HepG2 (cell line): ENCODE measurements at regions not wholly inside any gene's neighbourhood (a gene's known extent, or its start where the extent isn't known, plus 50 kb on each side); places are given as distances from the start of the nearest gene placed in this dataset.

Experiments used
- ATAC-seq: fragments of 200-7000 bp; cut with Tn5 transposase; 3 replicates; pipeline ENCODE4 v1.9.1; 2020; ENCODE audit warnings: mild to moderate bottlenecking, moderate library complexity
- BruUV-seq: library from RNA; stranded (reverse); fragments of 400-500 nt; replicated peaks from 2 replicates; lab custom pipeline; 2021; lab: Mats Ljungman, UMichigan
- CTCF ChIA-PET: fragments of 300-600 bp; formaldehyde crosslinking; extraction: SDS; loops from one replicate; lab custom pipeline; 2021; ENCODE audit warnings: low total read pairs, inconsistent platforms, low intra/inter-chr PET ratio; lab: Yijun Ruan, JAX
- POLR2A ChIA-PET: fragments of 350-600 bp; sonication (Branson Sonifier 250); formaldehyde crosslinking; loops from one replicate; lab custom pipeline; 2020; ENCODE audit warnings: antibody characterized with exemption, inconsistent platforms; lab: Yijun Ruan, JAX
- DNase-seq: peaks from one replicate; pipeline ENCODE4 v3.0.0-alpha.2; 2015; ENCODE audit warnings: low spot score
- FAIRE-seq: peaks from 3 replicates; lab custom pipeline; 2011; peaks lifted over from hg19 to GRCh38; lab: Jason Lieb, UNC
- H2AFZ ChIP-seq: one replicate; pipeline ENCODE4 v1.6.1; 2011; ENCODE audit warnings: low read length, inconsistent platforms
- H3K27ac ChIP-seq: fragments of 300-600 bp; 3 replicates; pipeline ENCODE4 v1.8.0; 2011; ENCODE audit warnings: mixed run types, mild to moderate bottlenecking, mixed read lengths, low read length, inconsistent platforms; ENCODE audit not compliant: insufficient read depth; ENCODE audit errors: extremely low read length
- H3K27me3 ChIP-seq, 2 experiments: fragments of 200-600 bp in 1 of 2; 2 replicates in 1 of 2; 3 replicates in 1 of 2; pipeline versions ENCODE4 v1.6.0 to v1.8.0; 2011; ENCODE audit warnings: low read length in 2 of 2, mild to moderate bottlenecking in 2 of 2, moderate library complexity in 2 of 2, inconsistent platforms in 1 of 2; ENCODE audit not compliant: insufficient read depth in 2 of 2, control insufficient read depth in 1 of 2
- H3K36me3 ChIP-seq, 2 experiments: fragments of 200-600 bp in 1 of 2; replicated peaks in 1 of 2; 2 replicates in 1 of 2; 3 replicates in 1 of 2; pipeline versions ENCODE4 v1.5.1 to v1.8.0; 2011; ENCODE audit warnings: low read length in 2 of 2, inconsistent platforms in 1 of 2; ENCODE audit not compliant: insufficient read depth in 2 of 2, control insufficient read depth in 1 of 2
- H3K4me1 ChIP-seq: 2 replicates; pipeline ENCODE4 v1.5.1; 2012; ENCODE audit warnings: low read length, inconsistent platforms; ENCODE audit not compliant: insufficient read depth
- H3K4me2 ChIP-seq: 2 replicates; pipeline ENCODE4 v1.6.0; 2011; ENCODE audit warnings: low read depth, low read length, inconsistent platforms
- H3K4me3 ChIP-seq, 3 experiments: fragments of 200-600 bp in 1 of 3; sonication (generic), shearing (Covaris generic) in 1 of 3; replicated peaks in 1 of 3; 2 replicates each; pipeline ENCODE4 v1.5.1; 2011 to 2016; ENCODE audit warnings: low read length in 3 of 3, inconsistent platforms in 2 of 3, low read depth in 2 of 3, mild to moderate bottlenecking in 2 of 3, control low read depth in 1 of 3, mixed read lengths in 1 of 3; ENCODE audit not compliant: insufficient read depth in 1 of 3
- H3K79me2 ChIP-seq: one replicate; pipeline ENCODE4 v1.6.1; 2011; ENCODE audit warnings: low read length, inconsistent platforms; ENCODE audit not compliant: insufficient read depth
- H3K9ac ChIP-seq: 2 replicates; pipeline ENCODE4 v1.6.0; 2011; ENCODE audit warnings: mild to moderate bottlenecking, low read depth, low read length, inconsistent platforms; ENCODE audit not compliant: insufficient read depth
- H3K9me3 ChIP-seq: 2 replicates; pipeline ENCODE4 v1.5.1; 2012; ENCODE audit warnings: mild to moderate bottlenecking, low read length
- H4K20me1 ChIP-seq: 2 replicates; pipeline ENCODE4 v1.6.0; 2011; ENCODE audit warnings: inconsistent platforms, mild to moderate bottlenecking, low read length, moderate library complexity; ENCODE audit not compliant: insufficient read depth
- BCLAF1 ChIP-seq: fragments of 450-650 bp; IDR thresholded peaks from 2 replicates; pipeline ENCODE4 v1.6.1; 2017; ENCODE audit warnings: mild to moderate bottlenecking
- GFI1 ChIP-seq: sonication (generic); formaldehyde crosslinking; IDR thresholded peaks from 2 replicates; pipeline ENCODE4 v1.5.0; 2020; ENCODE audit warnings: missing genetic modification reagents, mild to moderate bottlenecking, borderline replicate concordance
- MXD4 ChIP-seq: IDR thresholded peaks from 2 replicates; pipeline ENCODE4 v1.6.1; 2016; ENCODE audit warnings: mild to moderate bottlenecking, missing biosample characterization, missing genetic modification reagents
- NFATC3 ChIP-seq: sonication (generic); formaldehyde crosslinking; IDR thresholded peaks from 2 replicates; pipeline ENCODE4 v1.5.1; 2020; ENCODE audit warnings: mild to moderate bottlenecking, missing genetic modification reagents
- SIX4 ChIP-seq: sonication (generic); formaldehyde crosslinking; IDR thresholded peaks from 2 replicates; pipeline ENCODE4 v1.4.0; 2020; ENCODE audit warnings: missing genetic modification reagents
- TERF1 ChIP-seq: sonication (generic); formaldehyde crosslinking; IDR thresholded peaks from 2 replicates; pipeline ENCODE4 v1.8.0; 2022; ENCODE audit warnings: mild to moderate bottlenecking, missing genetic modification reagents, moderate library complexity
- THAP8 ChIP-seq: sonication (generic); formaldehyde crosslinking; IDR thresholded peaks from 2 replicates; pipeline ENCODE4 v1.5.1; 2020; ENCODE audit warnings: missing genetic modification reagents, mild to moderate bottlenecking, borderline replicate concordance
- U2AF2 ChIP-seq: fragments of 200-400 bp; formaldehyde crosslinking; IDR thresholded peaks from 2 replicates; pipeline ENCODE4 v1.6.1; 2017; ENCODE audit warnings: low read depth, mild to moderate bottlenecking, low read length
- ZBTB42 ChIP-seq: sonication (generic); formaldehyde crosslinking; IDR thresholded peaks from 2 replicates; pipeline ENCODE4 v1.5.0; 2020; ENCODE audit warnings: mild to moderate bottlenecking, missing genetic modification reagents
- ZNF101 ChIP-seq: sonication (generic); formaldehyde crosslinking; IDR thresholded peaks from 2 replicates; pipeline ENCODE4 v1.4.0; 2020; ENCODE audit warnings: mild to moderate bottlenecking, low read depth, missing genetic modification reagents, borderline replicate concordance
- WGBS: methylation state at CpG from one replicate; pipeline ENCODE4 v1.1.6; 2017; ENCODE audit warnings: low lambda C conversion rate; 5-methylcytosine and 5-hydroxymethylcytosine counted together
- in situ Hi-C: cut with HindIII; loops from 2 replicates; pipeline ENCODE4 v1.10.0; 2017; ENCODE audit warnings: low pct_unique_long_range_greater_than_20kb; ENCODE audit not compliant: extremely low pct_ligation_motif_present
- intact Hi-C: fragments of 100-400 bp; cut with micrococcal nuclease; formaldehyde crosslinking; loops from one replicate; pipeline ENCODE4 v1.10.0; 2022; ENCODE audit not compliant: unreplicated experiment

GRCh38 chr12:82097877-82098276 lies 260.3 kb downstream of the CCDC59 start:
- Histone ChIP-seq H3K9me3 (peaks cover 36% of the 10 kb centered on the region), H3K9ac (no peak overlapping the region)
- TF ChIP-seq MXD4 (no peak), ZBTB42 (CRISPR knock-in tag) (no peak), NFATC3 (no peak), U2AF2 (no peak), TERF1 (no peak), GFI1 (CRISPR knock-in tag) (no peak), SIX4 (no peak), THAP8 (CRISPR knock-in tag) (no peak), BCLAF1 (no peak), ZNF101 (CRISPR knock-in tag) (no peak)
- TF ChIP-seq, all 625 proteins: peak for 0
- intact Hi-C loops: no loop called here
- POLR2A ChIA-PET: no interaction called here
- no CpG with 5 or more reads among the region's 1 CpG for WGBS
- BruUV-seq: no TSS peak
- FAIRE-seq: no peak
- Histone ChIP-seq H2AFZ (no peak overlapping the region), H3K4me1 (no peaks in the 10 kb centered on the region), H3K79me2 (no peaks in the 10 kb centered on the region), H3K4me2 (no peak overlapping the region), H3K36me3 (no peaks in the 10 kb centered on the region), H3K27me3 (no peaks in the 10 kb centered on the region), H3K4me3 (no peak overlapping the region), H3K27ac (no peak overlapping the region), H4K20me1 (no peaks in the 10 kb centered on the region)
- in situ Hi-C loops: no loop called here
- DNase-seq: no peak
- CTCF ChIA-PET: no interaction called here
- no peak for ATAC-seq
